GM18520 (cell line): ENCODE measurements at regions not wholly inside any gene's neighbourhood (a gene's known extent, or its start where the extent isn't known, plus 50 kb on each side); places are given as distances from the start of the nearest gene placed in this dataset.

Experiments
- ATAC-seq: cut with Tn5 transposase; IDR thresholded peaks from one replicate; pipeline ENCODE4 v1.9.1; 2021; ENCODE audit not compliant: unreplicated experiment

GRCh38 chr2:63658176-63658968 is 69.6 kb downstream of the MDH1 start:
- ATAC-seq = no peak

- ATAC-seq = no peak
Measured at GRCh38 chr2:63660060-63660459, 71.3 kb downstream of the MDH1 start.

- ATAC-seq = no peak
Measured at GRCh38 chr2:63661076-63661475, 72.3 kb downstream of the MDH1 start.

- no peak for ATAC-seq
Measured at GRCh38 chr2:63662028-63662804, 73.5 kb downstream of the MDH1 start.

- no peak for ATAC-seq
Measured at GRCh38 chr2:63663013-63663864, 74.5 kb downstream of the MDH1 start.

GRCh38 chr2:63665091-63665490 is 76.3 kb downstream of the MDH1 start:
- ATAC-seq = no peak

GRCh38 chr2:63665846-63666475 is 77.2 kb downstream of the MDH1 start:
- ATAC-seq = no peak

GRCh38 chr2:63667132-63667700 is 78.5 kb downstream of the MDH1 start:
- ATAC-seq = no peak

GRCh38 chr2:63668000-63668399 is 79.2 kb downstream of the MDH1 start:
- no peak for ATAC-seq

- ATAC-seq = no peak
Measured at GRCh38 chr2:63668466-63668865, 79.7 kb downstream of the MDH1 start.

GRCh38 chr2:63669596-63669995 is 80.8 kb downstream of the MDH1 start:
- ATAC-seq = no peak

GRCh38 chr2:63673865-63674533 is 85.2 kb downstream of the MDH1 start:
- ATAC-seq = no peak

GRCh38 chr2:63675026-63675425 is 86.3 kb downstream of the MDH1 start:
- no peak for ATAC-seq

GRCh38 chr2:63676135-63676534 is 87.4 kb downstream of the MDH1 start:
- no peak for ATAC-seq

GRCh38 chr2:63678085-63678484 is 89.3 kb downstream of the MDH1 start:
- ATAC-seq = no peak

- no peak for ATAC-seq
Measured at GRCh38 chr2:63678551-63678950, 89.8 kb downstream of the MDH1 start.

- no peak for ATAC-seq
Measured at GRCh38 chr2:63679252-63679855, 90.6 kb downstream of the MDH1 start.

- no peak for ATAC-seq
Measured at GRCh38 chr2:63680455-63680854, 91.7 kb downstream of the MDH1 start.

GRCh38 chr2:63681896-63682295 is 93.1 kb downstream of the MDH1 start:
- no peak for ATAC-seq
